HG03460 (cell line): ENCODE measurements at regions not wholly inside any gene's neighbourhood (a gene's known extent, or its start where the extent isn't known, plus 50 kb on each side); places are given as distances from the start of the nearest gene placed in this dataset.

Source experiments
- ATAC-seq: cut with Tn5 transposase; IDR thresholded peaks from one replicate; pipeline ENCODE4 v1.9.1; 2021; ENCODE audit not compliant: unreplicated experiment

- ATAC-seq = no peak
These were observed 683.0 kb downstream of the SLC4A3 start for GRCh38 chr2:220310451-220310861.

- no peak for ATAC-seq
These were observed 687.8 kb downstream of the SLC4A3 start for GRCh38 chr2:220315098-220315823.

GRCh38 chr2:220318037-220318436 lies 690.6 kb downstream of the SLC4A3 start:
- no peak for ATAC-seq

- no peak for ATAC-seq
These were observed 691.1 kb downstream of the SLC4A3 start for GRCh38 chr2:220318508-220318907.

- ATAC-seq = no peak
These were observed 692.9 kb downstream of the SLC4A3 start for GRCh38 chr2:220320326-220320725.

- no peak for ATAC-seq
These were observed 705.5 kb downstream of the SLC4A3 start for GRCh38 chr2:220332886-220333285.

- no peak for ATAC-seq
These were observed 706.8 kb downstream of the SLC4A3 start for GRCh38 chr2:220334210-220334609.

- ATAC-seq = no peak
These were observed 707.6 kb downstream of the SLC4A3 start for GRCh38 chr2:220334871-220335590.

GRCh38 chr2:220335591-220335915 lies 708.1 kb downstream of the SLC4A3 start:
- ATAC-seq = no peak

- no peak for ATAC-seq
These were observed 709.3 kb downstream of the SLC4A3 start for GRCh38 chr2:220336771-220337170.

- ATAC-seq = no peak
These were observed 710.4 kb downstream of the SLC4A3 start for GRCh38 chr2:220337611-220338440.

- ATAC-seq = no peak
These were observed 713.6 kb downstream of the SLC4A3 start for GRCh38 chr2:220341014-220341413.

GRCh38 chr2:220346919-220347318 lies 719.5 kb downstream of the SLC4A3 start:
- no peak for ATAC-seq

GRCh38 chr2:220347626-220348025 lies 720.2 kb downstream of the SLC4A3 start:
- ATAC-seq = no peak

GRCh38 chr2:220348206-220348605 lies 720.8 kb downstream of the SLC4A3 start:
- no peak for ATAC-seq

- no peak for ATAC-seq
These were observed 726.5 kb downstream of the SLC4A3 start for GRCh38 chr2:220353897-220354296.

- no peak for ATAC-seq
These were observed 728.6 kb downstream of the SLC4A3 start for GRCh38 chr2:220356076-220356475.

GRCh38 chr2:220365023-220365422 lies 737.6 kb downstream of the SLC4A3 start:
- no peak for ATAC-seq

GRCh38 chr2:220366765-220367164 lies 739.3 kb downstream of the SLC4A3 start:
- no peak for ATAC-seq

- no peak for ATAC-seq
These were observed 743.3 kb downstream of the SLC4A3 start for GRCh38 chr2:220370764-220371163.

- no peak for ATAC-seq
These were observed 743.8 kb downstream of the SLC4A3 start for GRCh38 chr2:220371211-220371610.

GRCh38 chr2:220373878-220374277 lies 746.4 kb downstream of the SLC4A3 start:
- no peak for ATAC-seq
